NCI-H1694 (cell line): ENCODE measurements at regions not wholly inside any gene's neighbourhood (a gene's known extent, or its start where the extent isn't known, plus 50 kb on each side); places are given as distances from the start of the nearest gene placed in this dataset.

Source experiments
- DNase-seq: peaks from one replicate; lab custom pipeline; 2025; lab: John Stamatoyannopoulos, UW

DNA sequence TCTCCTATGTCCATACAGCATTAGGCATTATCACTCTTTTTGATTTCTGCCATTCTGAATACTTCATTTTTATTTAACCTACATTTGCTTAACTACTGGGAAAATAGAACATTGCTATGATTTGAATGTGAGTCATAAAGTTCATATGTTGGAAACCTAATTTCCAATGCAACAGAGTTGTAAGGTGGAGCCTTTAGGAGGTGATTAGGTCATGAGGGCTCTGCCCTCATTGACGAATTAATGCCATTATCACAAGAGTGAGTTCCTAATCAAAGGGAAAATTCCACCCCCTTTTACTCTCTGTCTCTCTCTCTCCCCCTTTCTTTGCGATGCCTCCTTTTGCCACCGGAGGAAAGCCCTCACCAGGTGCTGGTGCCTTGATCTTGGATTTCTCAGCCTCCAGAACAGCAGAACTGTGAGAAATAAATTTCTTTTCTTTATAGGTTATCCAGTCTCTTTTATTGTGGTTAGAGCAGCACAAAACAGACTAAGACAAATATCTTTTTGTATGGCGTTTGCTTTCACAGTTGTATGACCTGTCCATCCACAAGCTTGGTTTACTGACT lies 180.1 kb upstream of the ARID2 start:
- DNase-seq, result no peak

- no peak for DNase-seq
Measured at GRCh38 chr12:45553204-45553603, 176.3 kb upstream of the ARID2 start.

GRCh38 chr12:45557016-45557415 lies 172.5 kb upstream of the ARID2 start:
- DNase-seq, result no peak

- DNase-seq, result no peak
Measured at GRCh38 chr12:45558353-45558752, 171.2 kb upstream of the ARID2 start.

- DNase-seq, result no peak
Measured at GRCh38 chr12:45559537-45559936, 170.0 kb upstream of the ARID2 start.

DNA sequence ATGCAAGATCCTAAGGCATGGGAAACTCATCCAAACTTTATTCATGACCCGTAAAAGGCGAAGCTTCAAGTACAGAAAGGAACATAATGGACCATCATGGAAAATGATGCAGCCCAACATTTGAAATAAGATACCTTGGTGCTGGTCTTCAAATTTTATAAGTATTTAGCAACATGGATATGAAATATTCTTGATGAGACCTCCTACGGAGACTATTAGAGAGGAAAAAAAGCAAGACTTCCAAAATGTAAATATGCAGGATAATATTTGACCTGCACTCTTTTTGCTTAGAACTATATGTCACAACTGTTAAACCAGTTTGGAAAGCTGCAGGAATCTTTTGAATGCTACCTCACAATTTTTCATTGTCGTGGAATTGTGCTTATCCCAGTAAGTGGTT lies 168.8 kb upstream of the ARID2 start:
- no peak for DNase-seq

DNA sequence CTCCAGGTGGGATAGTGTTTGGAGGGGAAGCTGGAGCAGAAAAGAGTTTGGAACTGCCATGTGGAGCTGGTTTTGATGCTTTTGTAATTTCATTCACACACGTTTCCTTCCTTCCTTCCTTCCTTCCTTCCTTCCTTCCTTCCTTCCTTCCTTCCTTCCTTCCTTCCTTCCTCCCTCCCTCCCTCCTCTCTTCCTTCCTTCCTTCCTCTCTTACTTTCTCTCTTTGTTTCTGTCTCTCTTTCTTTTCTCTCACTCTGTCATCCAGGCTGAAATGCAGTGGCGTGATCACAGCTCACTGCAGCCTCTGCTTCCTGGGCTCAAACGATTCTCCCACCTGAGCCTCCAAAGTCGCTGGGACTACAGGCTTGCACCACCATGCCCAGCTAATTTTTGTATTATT lies 168.0 kb upstream of the ARID2 start:
- no peak for DNase-seq

DNA sequence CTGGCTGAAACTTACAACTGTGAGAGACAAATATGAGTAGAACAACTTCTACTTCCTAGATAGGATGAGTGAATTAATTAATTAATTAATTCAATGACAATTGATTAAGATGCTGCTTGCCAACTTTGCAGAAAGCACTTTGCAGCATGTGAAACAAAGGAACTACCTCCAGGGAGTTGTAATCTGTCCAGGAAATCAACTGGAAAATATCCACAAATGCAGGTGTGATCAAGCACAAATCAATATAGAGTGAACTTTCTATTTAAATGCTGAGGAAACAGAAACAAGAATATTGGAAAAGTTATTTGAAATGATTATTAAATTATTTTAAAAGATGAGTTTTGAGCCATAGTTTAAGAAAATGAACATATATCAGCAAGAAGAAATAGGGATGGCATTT lies 163.9 kb upstream of the ARID2 start:
- no peak for DNase-seq

GRCh38 chr12:45566257-45566656 lies 163.2 kb upstream of the ARID2 start:
- DNase-seq, result no peak

GRCh38 chr12:45568808-45569207 lies 160.7 kb upstream of the ARID2 start:
- DNase-seq, result no peak

DNA sequence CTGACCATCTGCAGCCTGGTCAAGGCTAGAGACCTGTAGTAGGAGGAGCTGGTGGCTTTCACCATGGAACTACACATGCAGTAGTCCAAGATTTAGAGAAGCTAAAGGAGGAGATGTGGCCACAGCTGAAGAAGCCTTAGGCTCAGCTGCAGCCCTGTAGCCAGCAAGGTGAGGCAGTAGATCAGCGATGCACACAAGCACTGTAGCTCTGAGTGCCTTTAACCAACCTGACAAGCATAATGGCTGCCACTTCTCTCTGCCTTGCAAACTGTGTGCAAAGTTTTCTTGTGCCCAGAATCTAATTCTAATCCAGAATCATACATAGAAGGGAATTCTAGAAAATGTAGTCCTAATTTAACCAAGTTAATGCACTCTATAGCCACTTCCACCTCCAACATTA lies 159.0 kb upstream of the ARID2 start:
- no peak for DNase-seq

- DNase-seq, result no peak
Measured at GRCh38 chr12:45572114-45572513, 157.4 kb upstream of the ARID2 start.

- DNase-seq, result no peak
Measured at GRCh38 chr12:45575417-45575816, 154.1 kb upstream of the ARID2 start.

DNA sequence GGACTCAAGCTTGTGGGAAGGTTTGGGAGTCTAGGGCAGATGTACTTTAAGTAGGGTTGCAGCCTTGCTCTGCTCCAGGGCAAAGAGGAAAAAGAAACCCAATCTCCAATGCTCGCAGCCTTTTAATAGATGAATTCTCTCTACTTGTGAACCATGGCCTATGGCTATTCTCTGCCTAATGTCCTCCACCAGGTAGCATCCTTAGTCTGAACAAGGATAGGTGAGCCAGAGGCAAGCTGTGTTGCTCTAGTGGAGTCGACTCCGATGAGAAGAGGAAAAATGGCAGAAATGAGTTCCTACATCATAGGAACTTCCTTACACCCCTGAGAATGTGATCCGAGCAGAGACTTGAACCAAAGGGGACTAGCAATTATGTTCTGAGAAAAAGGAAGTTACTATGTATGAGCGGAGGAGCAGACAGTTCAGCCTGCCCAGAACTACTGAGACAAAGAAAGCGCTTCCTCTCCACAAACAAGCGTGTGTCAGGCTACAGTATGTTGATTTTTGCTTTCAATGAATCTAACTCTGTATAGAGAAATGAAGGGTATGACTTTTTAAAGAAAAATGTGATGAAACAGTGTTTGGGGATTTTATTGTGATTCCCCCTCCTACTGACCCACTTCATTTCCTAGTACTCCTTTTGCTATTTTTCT lies 153.6 kb upstream of the ARID2 start:
- DNase-seq, result no peak

DNA sequence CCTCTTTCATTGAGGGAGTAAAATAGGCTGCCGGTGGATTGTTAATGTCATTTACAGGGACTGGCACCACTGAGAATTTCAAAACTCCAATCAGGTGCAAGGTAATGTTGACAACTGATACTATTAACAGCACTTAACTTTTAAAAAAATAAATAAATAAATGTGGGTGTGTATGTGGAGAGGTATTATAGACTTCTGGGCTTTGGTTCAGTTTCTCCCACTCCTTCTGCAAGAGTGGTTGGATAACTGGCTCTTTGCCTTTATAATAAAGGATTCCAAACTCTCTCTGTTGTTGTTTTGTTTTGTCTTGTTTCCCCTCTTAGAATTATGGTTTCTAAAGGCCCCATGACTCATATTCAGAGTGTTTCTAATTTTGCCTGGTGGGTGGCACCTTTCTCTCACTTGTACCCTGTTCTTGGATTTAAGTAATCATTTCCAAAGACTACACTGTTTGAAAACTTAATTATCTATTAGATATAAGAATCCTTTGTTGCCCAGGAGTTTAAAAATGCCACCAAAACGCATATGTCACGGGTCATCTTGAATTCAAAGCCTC lies 151.6 kb upstream of the ARID2 start:
- no peak for DNase-seq

DNA sequence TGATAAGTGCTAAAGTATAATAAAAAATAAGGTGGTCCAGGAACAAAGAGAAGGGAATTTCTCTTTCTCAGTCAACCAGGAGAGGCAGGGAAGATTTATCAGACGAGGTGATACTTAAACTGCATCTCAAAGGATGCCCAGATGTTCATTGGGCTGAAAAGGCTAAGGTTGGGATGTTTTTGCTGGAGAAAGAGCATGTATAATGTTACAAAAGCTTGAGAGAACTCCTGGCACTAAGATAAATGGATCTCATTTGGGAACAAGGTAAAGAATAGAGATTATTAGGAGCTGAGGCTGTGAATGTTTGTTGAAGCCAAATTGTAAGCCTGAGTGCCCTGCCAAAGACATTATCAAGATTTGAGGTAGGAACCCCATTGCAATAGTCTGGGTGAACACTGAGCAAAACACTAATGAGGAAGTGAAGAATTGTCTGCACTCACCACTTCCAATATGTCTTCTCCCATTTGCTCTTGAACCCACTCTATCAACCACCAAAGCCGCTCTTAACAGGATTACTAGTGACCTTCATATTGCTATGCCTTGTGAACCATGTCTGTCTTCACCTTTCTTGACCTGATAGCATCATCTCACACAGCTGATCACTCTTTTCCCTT lies 149.0 kb upstream of the ARID2 start:
- no peak for DNase-seq

GRCh38 chr12:45581112-45581511 lies 148.4 kb upstream of the ARID2 start:
- no peak for DNase-seq

DNA sequence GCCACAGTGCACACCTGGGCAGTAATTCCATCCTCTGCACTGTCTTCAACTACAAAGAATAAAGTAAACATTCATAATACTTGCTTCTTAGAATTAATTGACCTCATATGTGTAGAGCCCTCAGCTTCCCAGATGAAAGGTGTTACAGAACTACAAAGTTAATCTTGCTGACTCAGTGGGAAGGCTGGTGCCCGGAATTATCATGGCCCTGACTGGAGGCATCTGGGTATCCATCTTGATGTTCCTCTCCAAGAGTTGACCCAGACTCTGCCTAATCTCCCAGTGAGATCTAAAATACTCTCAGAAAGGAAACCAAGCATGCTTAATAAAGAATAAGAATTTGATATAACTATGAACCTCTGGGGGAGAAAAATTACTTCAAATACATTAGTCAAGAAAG lies 147.0 kb upstream of the ARID2 start:
- DNase-seq, result no peak

DNA sequence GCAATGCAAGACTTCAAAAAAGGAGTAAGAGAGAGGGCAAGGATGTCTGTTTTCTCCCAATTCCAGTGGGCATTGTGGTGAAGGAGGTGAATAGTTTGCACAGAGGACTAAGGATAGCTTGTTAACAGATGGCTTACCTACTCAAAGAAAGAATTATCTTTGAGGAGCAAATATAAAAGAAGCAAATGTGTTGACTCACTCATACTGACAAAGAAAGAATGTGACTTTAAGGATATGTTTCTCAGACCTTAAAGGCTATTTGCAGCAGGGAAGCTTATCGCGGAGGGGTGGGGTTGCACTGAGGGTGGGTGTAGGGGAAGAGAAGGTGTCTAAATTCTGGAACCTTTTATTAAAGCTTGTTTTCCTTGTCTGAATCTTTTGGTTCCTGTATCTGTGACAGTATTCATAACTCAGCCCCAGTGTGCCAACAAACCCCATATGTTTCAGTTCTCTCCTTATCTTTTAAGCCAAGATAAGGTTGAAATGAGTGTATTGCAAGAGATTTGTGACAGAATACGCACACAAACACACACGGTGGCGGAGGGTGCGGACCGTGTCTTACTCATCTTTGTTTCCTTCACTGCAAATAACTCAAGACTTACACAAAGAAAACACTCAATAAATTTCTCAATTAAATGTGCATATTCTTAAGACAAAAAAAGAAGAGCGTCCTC lies 146.4 kb upstream of the ARID2 start:
- no peak for DNase-seq

DNA sequence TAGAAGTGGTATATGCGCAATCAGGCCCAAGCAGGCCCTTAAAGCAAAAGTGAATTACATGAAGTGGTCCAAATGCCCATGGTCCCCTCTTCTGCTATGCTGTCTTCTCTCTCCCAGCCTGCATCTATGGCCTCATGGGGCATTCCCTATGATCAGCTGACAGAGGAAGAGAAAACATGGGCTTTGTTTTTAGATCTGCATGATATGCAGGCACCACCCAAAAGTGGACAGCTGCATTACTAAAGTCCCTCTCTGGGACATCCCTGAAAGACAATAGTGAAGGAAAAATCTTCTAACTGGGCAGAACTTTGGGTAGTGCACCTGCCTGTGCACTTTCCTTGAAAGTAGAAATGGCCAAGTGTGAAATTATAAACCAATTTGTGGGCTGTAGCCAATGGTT lies 145.2 kb upstream of the ARID2 start:
- DNase-seq, result no peak

DNA sequence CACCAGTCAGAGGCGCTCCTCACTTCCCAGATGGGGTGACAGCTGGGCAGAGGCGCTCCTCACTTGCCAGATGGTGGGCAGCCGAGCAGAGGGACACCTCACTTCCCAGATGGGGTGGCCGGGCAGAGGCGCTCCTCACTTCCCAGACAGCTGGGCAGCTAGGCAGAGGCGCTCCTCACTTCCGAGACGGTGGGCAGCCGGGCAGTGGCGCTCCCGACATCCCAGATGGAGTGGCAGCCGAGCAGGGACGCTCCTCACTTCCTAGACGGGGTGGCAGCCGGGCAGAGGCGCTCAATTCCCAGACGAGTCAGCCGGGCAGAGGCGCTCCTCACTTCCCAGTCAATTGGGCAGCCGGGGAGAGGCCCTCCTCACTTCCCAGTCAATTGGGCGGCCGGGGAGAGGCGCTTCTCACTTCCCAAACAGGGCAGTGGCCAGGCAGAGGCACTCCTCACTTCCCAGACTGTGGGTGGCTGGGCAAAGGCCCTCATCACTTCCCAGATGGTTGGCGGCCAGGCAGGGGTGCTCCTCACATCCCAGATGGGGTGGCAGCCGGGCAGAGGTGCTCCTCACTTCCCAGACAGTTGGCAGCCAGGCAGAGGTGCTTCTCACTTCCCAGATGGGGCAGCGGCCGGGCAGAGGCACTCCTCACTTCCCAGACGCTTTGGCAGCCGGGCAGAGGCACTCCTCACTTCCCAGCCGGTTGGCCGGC lies 143.8 kb upstream of the ARID2 start:
- DNase-seq, result no peak

DNA sequence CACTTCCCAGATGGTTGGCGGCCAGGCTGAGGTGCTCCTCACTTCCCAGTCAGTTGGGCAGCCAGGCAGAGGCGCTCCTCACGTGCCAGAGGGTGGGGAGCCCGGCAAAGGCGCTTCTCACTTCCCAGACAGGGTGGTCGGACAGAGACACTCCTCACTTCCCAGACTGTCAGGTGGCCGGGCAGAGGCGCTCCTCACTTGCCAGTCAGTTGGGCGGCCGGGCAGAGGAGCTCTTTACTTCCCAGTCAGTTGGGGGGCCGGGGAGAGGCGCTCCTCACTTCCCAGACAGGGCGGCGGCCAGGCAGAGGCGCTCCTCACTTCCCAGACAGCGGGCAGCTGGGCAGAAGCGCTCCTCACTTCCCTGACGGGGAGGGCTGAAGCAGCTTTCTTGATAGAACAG lies 143.0 kb upstream of the ARID2 start:
- no peak for DNase-seq
